ENCODE measurements at regions not wholly inside any gene's neighbourhood (a gene's known extent, or its start where the extent isn't known, plus 50 kb on each side); places are given as distances from the start of the nearest gene placed in this dataset.

DNA sequence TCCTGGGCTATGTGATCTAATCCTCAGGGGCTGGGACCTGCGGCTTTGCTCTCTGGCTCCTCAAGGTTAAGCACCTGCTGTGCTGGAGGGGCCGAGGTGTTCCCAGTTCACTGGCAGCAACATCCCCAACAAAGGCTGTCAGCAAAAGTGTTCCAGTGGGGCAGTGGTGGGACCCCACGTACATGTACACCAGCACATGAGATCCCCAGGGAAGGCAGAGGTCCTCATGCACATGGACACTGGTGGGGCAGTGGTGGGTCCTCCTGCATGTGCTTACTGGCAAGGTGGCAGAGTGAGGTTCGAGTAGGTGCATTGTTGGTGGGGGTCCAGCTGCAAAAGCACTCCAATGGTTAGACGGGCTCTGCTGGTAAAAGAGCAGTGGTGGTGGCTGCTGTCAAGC is 255.6 kb upstream of the MPDZ start:
- H4K8ac ChIP-seq (replicated peaks; ENCODE audit: insufficient read length, low read depth, low read length) = no peak overlapping the region
- H3K56ac ChIP-seq (ENCODE audit: insufficient read length, low read depth, low read length) = no peak overlapping the region
- no peak overlapping the region for H3K14ac ChIP-seq (ENCODE audit: insufficient read depth, low read length)
- no peak overlapping the region for H4K91ac ChIP-seq (ENCODE audit: insufficient read length, low read depth, low read length)
- H3T11ph ChIP-seq (ENCODE audit: low read length) = no peak overlapping the region
- 0 out of 4 replicates have a peak, but pooled peaks cover 0 to 5% of the 10 kb centered on the region in 2 experiments for H3K4me1 Mint-ChIP-seq
- peaks cover 7 to 12% of the 10 kb centered on the region in 2 experiments; a peak in 2 of 5 replicates for H3K9me3 Mint-ChIP-seq
- no CpG with 5 or more reads among the region's 5 CpGs for WGBS (ENCODE audit: extremely low coverage, insufficient read length, low lambda C conversion rate)
- H2BK20ac ChIP-seq (ENCODE audit: low read depth, low read length, poor library complexity, severe bottlenecking) = no peak overlapping the region
- no peak overlapping the region for H2AFZ ChIP-seq (ENCODE audit: low read length)
- DNase-seq = no peak
- H3K27ac Mint-ChIP-seq = no peak overlapping the region
- no peak overlapping the region for H3K9ac ChIP-seq (ENCODE audit: extremely low read depth, insufficient read length, low read length)
- H3K18ac ChIP-seq (ENCODE audit: insufficient read length, low read depth, low read length) = no peak overlapping the region
- no peaks in the 10 kb centered on the region for H3K23me2 ChIP-seq (ENCODE audit: insufficient read length, low read depth, low read length, poor library complexity, severe bottlenecking)
- no peak overlapping the region for H2BK15ac ChIP-seq (ENCODE audit: low read depth, low read length)
- no peak overlapping the region for H2BK120ac ChIP-seq (ENCODE audit: low read depth, low read length, poor library complexity, severe bottlenecking)
- no peak overlapping the region for H2BK5ac ChIP-seq (ENCODE audit: insufficient read length, low read length)
- no peak overlapping the region for H3K4ac ChIP-seq (ENCODE audit: low read depth, low read length)
- peaks cover 0 to 10% (median 6%) of the 10 kb centered on the region in 3 experiments; a peak in 3 of 7 replicates for H3K36me3 Mint-ChIP-seq (ENCODE audit: insufficient read depth in 1 of 3, low read depth in 3 of 3)
- no peaks in the 10 kb centered on the region for H3K79me2 ChIP-seq (ENCODE audit: insufficient read depth, low read length)
- TF ChIP-seq, protein P1, sequence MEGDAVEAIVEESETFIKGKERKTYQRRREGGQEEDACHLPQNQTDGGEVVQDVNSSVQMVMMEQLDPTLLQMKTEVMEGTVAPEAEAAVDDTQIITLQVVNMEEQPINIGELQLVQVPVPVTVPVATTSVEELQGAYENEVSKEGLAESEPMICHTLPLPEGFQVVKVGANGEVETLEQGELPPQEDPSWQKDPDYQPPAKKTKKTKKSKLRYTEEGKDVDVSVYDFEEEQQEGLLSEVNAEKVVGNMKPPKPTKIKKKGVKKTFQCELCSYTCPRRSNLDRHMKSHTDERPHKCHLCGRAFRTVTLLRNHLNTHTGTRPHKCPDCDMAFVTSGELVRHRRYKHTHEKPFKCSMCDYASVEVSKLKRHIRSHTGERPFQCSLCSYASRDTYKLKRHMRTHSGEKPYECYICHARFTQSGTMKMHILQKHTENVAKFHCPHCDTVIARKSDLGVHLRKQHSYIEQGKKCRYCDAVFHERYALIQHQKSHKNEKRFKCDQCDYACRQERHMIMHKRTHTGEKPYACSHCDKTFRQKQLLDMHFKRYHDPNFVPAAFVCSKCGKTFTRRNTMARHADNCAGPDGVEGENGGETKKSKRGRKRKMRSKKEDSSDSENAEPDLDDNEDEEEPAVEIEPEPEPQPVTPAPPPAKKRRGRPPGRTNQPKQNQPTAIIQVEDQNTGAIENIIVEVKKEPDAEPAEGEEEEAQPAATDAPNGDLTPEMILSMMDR (conservative IDR thresholded peaks at IDR 0.05) = no peak
- H3K27me3 Mint-ChIP-seq (ENCODE audit: low read depth) = no peaks in the 10 kb centered on the region; the same call in 1 of the 2 replicates
- no peak overlapping the region for H3K23ac ChIP-seq (ENCODE audit: insufficient read length, low read depth, low read length)
- H3K27me3 ChIP-seq (ENCODE audit: insufficient read depth, low read length) = no peaks in the 10 kb centered on the region
- no peak overlapping the region for H4K5ac ChIP-seq (ENCODE audit: insufficient read length, low read depth, low read length)
- H3K79me1 ChIP-seq (ENCODE audit: insufficient read depth, low read depth, low read length, poor library complexity, severe bottlenecking) = no peaks in the 10 kb centered on the region
- no peaks in the 10 kb centered on the region for H3K4me1 ChIP-seq (ENCODE audit: insufficient read depth, low read length)
- H2BK12ac ChIP-seq (ENCODE audit: insufficient read length, low read depth, low read length) = no peak overlapping the region
- no peak overlapping the region for H3K4me2 ChIP-seq (ENCODE audit: insufficient read depth, insufficient read length, low read length)
- no peak overlapping the region for H3K4me3 Mint-ChIP-seq
- no peaks in the 10 kb centered on the region for H3K9me3 ChIP-seq (ENCODE audit: control insufficient read depth, low read depth, low read length)
- H3K27ac ChIP-seq (ENCODE audit: insufficient read length, low read depth, low read length) = no peak overlapping the region
- H2AK5ac ChIP-seq (ENCODE audit: insufficient read length, low read length) = no peak overlapping the region
- H4K20me1 ChIP-seq (ENCODE audit: control insufficient read depth, insufficient read depth, insufficient read length) = no peaks in the 10 kb centered on the region
